Activated CD8-positive, alpha-beta memory T cell treated with anti-CD3 and anti-CD28 coated beads for 48 hours (primary cell): ENCODE measurements at regions not wholly inside any gene's neighbourhood (a gene's known extent, or its start where the extent isn't known, plus 50 kb on each side); places are given as distances from the start of the nearest gene placed in this dataset.
"Not testable (repeated sequence)": the region's sequence is repeated elsewhere in the genome, so short reads cannot be mapped to it uniquely, and the experiment has no call there.

Experiments
- DNase-seq, 3 experiments: peaks; one replicate each; pipeline ENCODE4 v3.0.0-alpha.2; 2020; ENCODE audit warnings: low read depth in 2 of 3, low spot score in 2 of 3

DNA sequence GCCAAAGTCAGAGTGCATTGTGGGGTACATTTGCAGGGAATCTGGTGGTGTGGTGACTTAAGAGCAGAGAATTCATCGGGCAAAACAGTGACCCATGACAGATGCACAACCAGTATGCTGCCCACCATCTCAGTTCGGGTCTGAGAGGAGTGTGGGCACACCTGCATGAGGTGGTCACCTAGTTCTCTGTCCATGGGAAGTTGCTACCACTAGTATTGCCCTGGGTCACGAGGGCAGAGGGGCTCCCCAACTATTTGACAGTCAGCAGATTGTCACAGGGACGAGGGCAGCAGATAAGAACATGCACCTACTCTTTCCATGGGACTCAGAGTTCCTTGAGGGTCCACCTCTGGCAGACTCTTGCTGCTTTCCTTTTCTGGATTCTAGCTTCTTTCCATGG lies 305.2 kb upstream of the MAOA start:
- DNase-seq: no peak

DNA sequence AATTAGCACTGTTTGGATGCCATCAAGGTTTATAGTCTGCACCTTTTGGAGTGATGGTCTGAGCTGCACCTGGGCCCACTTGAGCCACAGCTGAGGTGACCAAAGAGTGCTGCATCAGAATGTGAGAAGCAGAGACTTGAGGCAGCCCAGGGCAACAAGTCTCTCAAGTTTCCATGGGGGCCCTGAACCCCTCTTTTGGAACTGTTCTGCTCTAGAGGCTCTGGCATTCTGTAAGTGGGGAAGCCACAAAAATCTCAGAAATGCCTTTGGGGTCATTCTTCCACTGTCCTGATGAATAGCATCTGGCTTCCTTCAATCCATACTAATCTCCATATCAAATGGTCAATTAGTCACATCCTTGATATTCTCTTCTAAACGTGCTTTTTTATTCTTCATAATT lies 298.4 kb upstream of the MAOA start:
- DNase-seq: no peak

DNA sequence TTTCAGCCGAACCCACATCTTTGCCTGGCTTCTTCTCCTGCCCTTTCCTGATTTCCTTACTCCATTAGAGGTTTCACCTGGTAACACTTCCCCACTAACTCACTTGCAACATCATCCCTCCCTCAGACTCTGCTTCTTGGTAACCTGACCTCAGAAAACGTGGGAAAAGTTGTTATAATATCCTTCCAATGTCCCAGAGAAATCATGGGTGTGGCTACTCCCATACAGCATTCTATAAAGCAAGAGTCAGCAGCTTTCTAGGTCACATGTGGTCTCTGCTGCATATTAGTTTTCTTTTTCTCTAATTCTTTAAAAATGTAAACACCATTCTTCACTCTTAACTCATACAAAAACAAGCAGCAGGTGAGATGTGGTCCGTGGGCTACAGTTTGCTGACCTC lies 283.1 kb upstream of the MAOA start:
- DNase-seq: no peak

DNA sequence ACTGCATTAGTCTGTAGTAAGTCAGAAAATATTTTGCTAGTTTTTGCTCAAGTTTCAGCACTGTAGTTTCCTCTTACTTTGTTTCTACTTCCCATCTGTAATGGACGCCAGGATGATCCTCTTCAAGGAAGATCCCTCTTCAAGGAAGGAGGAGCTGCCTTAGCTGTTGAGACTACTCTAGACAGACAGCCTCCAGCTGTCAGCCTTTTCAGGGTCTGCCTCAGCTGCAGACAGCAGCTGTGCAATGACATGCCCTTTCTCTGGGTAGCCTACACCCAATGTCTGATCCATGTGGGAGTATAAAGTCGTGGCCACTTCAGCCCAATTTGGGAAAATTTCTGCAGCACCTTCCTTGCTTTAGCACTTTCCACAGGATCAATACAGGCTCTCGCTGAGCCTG lies 281.0 kb upstream of the MAOA start:
- no peak for DNase-seq

DNA sequence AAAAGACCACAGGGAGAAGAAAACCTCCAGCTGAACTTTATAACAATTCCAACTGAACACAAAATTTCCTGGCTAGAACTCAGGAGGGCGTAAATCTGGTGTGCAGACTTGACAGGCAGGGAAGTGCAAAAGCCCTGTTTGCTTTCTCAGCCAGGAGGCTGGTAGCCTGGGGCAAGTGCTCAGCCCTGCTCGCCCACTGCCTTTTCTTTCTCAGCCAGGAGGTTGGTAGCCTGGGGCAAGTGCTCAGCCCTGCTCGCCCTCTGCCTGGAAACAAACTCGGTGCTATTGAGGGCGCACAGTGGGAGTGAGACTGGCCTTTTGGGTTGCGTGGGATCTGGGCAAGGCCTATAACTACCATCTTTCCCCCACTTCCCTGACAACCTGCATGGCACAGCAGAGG lies 275.4 kb upstream of the MAOA start:
- DNase-seq: no peak

DNA sequence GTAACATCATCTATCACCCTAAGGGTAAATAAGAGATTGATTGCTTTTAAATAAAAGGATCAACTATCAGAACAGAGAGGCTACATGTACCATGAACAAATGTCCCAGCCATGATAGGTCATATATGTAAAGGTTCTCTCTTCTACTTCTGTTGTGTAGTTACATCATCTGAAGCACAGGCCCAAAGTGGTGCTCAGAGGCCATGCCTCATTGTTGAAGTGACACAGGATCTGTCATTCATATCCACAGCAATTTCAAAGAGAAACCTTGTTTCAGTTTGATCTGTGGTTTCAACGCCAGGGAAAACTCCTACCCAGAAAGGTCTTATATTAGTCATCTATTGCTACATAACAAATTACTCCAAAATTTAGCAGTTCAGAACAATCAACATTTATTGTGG lies 269.2 kb upstream of the MAOA start:
- no peak for DNase-seq

DNA sequence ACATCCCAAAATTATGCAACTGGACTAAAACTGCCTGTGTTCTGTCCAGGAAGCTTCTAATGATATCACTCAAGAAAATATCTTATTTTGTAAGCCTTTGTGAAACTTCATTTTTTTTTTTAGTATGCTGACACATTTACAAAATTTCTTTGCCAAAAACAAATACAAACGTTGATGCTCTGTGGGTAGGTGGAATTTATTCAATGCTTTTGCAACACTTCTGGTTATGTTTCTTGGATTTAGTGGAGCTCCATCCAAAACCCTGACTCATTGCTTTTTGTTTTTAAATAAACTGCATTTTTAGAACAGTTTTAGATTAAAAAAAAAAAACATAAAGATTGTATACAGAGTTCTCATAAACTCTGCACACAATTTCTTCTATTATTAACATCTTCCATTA lies 250.9 kb upstream of the MAOA start:
- DNase-seq: no peak

DNA sequence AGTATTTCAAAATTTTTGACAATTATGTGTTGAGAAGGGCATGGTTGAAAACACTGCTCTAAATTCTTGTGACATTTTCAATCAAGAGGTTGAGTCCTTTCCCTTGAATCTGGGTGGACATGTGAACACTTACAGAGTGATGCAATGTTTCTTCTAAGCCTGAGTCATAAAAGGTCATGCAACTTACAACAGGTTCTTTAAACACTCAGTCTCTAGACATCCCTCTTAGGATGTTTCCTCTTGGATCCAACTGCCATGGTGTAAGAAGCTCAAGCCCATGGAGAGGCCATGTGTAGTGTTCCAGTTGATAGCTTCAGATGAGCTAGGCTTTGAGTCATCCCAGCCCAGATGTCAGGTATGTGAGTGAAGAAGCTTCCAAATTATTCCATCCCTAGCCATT lies 232.2 kb upstream of the MAOA start:
- DNase-seq: no peak

DNA sequence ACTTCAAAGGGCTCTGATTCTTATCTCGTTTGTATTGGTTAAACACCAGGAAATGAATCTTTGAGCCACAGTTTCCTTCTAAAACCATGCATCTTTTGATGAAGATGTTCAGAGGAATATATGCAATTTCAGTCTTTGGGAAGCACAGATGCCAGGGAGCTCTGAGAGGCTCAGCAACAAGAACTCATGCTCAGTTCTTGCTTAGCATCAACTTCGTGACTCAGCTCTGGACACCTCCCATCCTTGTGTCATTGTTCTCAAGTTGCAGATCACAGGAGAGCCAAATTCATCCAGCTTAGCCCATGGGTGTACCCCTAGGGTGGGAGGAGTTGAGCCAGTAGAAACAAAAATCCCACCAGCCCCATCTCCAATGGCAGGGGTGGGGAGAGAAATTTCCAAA lies 219.6 kb upstream of the MAOA start:
- DNase-seq: no peak

DNA sequence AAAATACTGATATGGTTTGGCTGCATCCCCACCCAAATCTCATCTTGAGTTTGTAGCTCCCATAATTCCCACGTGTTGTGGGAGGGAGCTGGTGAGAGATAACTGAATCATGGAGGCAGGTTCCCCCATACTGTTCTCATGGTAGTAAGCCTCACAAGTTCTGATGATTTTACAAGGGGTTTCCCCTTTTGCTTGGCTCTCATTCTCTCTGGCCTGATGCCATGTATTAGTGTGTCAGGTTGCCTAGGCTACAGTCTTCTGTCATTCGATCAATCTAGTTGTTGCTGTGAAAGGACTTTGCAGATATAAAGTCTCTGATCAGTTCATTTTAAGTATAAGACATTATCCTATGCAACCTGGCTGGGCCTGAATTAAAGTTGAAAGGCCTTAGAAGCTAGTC lies 209.3 kb upstream of the MAOA start:
- no peak for DNase-seq

DNA sequence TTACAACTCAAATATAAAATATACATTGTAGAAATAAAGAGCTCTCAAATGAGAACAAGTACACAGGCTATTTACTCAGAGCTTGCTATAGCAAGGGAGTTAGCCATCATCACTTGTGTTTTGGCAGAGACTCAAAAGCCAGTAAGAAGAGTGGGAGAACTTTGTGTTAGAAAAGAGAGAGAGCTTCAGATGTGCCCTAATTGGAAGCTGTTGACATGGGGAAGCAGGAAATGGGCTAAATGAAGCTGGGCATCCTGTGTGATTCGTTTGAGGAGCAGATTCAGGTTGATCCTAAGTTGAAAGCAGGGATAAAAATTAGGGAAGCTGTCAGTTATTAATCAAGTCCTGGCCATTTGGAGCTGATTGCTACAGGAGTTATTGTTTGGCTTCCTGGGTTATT lies 207.4 kb upstream of the MAOA start:
- no peak for DNase-seq

DNA sequence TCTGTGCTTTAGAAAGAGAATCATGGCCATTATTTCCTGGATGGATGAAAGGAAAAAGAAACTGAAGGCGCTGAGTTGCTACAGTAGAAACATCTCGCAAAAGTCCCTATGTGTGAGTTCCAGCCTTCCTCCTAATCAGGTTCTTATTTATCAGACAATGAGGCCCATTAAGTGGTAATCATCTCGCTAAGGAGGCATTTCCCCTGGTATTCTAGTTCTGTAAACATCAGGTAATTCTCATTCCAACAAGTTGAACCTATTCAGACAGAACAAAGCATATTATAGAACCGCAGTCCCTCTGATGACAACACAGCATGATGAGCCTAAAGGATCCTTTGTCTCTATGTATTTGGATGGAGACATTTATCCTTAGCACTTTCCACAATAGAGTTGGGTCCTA lies 205.7 kb upstream of the MAOA start:
- no peak for DNase-seq

DNA sequence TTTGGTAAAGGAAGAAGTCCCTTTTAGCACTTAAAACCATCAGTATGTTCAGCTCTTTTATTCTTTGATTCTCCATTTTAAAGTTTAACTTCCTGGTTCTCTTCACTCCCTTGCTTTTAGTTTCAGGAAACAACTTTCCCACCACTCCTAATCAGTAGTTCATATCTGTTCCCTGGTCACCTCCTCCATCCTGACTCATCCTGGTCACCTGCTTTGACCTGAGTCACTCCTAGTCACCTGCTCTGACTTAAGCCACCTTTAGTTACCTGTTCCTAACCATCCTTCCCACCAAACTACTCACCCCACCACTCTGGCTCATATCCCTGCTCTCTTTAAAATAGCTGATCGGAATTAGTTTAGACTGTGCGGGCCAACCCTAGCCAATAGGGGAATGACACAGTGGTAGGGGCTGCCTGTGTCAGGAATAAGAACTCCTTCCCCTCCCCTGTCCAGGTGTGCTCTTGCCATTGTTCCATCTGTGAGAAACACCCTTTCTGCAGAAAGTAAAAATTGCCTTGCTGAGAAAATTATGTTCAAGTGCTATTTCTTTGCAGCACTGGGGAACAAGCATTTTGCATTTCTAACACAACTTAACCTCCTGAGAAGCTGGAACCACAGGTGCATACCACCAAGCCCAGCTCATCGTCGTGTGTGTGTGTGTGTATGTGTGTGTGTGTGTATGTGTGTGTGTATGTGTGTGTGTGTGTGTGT lies 204.0 kb upstream of the MAOA start:
- DNase-seq: not testable (repeated sequence)

DNA sequence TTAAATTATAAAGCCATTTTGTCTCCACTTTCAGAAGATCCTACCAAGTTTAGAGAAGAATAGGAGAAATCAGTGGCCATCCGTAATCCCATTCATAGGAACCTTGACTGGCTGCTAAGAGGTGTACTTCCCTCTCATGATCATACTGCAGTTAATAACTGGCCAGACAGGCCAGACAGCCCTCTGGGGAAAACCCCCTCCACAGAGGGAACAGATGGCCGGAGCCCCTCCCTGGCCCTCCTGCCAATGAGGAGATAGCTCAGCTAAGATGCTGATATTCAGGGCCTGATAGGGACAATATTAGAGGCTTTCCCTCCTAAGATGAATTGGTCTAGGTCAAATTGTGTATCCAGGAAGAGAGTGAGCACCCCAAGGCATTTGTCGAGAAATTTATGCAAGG lies 200.0 kb upstream of the MAOA start:
- DNase-seq: no peak

DNA sequence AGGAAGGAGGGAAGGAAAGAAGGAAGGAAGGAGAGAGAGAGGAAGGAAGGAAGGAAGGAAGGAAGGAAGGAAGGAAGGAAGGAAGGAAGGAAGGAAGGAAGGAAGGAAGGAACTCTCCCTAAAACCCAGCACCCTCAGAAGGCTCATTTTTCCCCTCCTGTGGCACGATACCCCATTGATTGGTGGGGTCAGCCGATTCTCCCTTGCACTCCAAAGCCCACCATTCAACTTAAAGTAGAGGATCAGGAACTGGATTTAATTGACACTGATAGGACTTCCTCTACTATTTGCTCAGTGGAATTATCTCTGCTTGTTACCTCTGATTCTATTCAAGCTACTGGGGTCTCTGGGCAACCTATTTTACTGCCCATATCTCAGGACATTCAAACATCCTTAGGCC lies 199.2 kb upstream of the MAOA start:
- no peak for DNase-seq

DNA sequence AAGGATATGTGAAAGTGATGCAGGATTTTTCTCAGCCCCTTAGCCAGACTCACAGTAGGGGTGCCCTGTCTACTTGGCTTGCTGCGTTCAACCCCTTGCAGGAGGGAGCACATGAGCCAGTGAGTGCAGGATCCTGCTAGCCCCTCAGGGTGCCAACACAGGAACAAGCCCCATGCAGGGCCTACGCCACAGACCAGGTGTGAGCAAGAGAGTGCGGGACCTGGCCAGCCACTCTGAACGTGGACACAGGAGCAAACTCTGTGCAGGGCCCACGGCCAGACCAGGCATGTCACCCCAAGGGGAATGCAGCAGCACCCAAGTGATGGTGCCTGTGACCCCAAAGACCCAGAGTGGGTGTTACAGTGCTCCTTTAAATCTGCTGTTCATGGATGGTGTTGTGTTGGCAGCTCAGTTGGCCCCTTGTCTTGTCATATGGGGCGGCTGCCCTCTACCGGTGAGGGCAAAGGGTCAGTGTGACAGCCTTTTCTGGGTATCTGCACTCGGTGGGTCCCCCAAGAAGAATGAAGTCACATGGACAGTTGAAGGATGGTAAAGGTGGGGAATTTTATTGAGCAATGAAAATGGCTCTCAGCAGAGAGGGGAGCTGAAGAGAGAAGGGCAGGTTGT lies 188.4 kb upstream of the MAOA start:
- DNase-seq: no peak

DNA sequence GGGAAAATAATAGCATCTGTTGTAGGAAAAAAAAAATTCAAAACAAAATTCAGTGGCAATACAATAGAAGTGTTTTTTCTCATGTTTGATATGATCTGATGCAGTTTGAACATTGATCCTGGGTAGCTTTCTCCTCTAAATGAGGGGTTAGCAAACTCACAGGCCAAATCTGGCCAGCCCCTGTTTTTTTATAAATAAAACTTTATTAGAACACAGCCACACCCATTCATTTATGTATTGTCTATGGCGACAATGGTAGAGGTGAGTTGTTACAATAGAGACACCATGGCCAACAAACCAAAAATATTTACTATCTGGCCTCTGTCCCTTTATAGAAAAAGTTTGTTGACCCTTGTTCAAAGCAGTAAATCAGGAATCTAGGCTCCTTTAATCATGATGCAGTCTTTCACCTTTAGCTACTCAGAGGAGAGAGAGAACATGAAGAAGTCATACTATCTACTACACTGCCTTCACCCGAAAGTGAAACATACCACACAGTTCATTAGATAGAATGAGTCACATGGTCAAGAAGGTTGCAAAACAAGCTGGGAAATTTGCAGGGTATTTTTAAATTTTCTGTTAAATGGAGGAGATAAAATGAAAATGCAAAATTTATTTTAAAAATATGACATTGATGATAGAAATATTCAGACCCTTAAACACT lies 186.6 kb upstream of the MAOA start:
- DNase-seq: no peak

DNA sequence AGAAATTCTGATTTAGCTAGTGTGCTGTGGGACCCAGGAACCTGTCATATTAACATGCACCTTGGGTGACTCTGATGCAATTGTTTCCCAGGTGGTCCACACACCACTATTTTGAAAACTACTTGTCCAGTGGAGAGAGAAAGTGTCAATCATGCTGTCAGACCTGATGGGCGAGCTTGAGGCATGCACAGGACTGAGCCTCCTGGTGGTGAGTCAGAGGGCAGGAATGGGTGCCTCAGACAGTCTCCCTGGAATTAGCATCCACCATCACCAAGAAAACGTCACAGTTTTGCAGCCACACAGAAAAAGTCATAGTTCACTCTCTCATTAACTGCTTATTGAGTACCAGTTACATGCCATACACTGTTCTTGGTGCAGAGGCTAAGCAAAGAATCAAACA lies 181.8 kb upstream of the MAOA start:
- DNase-seq: no peak

DNA sequence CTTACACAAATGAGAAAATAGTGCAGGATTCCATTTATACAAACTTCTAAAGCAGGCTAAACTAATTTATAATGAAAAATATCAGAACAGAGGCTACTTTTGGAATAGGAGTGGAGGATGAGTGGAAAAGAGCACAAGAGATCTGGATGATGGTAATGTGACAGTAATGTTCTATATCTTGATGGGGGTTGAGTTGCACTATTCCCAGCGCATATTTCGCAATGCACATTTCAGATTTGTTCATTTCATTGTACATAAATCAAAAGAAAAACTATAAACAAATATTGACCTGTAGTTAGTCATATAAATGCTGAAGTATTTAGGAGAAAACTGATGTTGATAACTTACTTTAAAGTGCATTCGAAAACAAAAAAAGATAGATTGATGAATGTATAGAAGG lies 177.0 kb upstream of the MAOA start:
- DNase-seq: no peak

DNA sequence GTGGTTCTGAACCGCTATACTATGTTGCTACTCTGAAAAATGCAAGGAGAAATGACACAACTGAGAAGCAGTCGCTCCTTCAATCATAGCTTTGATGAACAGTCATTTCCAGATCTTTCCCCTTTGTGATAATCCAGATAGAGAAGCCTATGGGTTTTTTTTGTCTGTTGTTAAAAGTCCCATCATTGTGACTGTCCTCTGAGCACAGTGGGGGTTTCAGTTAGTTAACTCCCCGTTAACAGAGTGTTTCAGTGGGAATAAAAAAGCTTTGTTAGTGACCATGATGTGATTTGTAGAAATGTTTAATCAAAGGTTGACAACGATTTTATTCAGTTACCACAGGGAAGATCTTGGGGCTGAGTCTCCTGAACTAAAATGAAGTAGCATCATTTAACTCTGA lies 176.2 kb upstream of the MAOA start:
- DNase-seq: no peak

DNA sequence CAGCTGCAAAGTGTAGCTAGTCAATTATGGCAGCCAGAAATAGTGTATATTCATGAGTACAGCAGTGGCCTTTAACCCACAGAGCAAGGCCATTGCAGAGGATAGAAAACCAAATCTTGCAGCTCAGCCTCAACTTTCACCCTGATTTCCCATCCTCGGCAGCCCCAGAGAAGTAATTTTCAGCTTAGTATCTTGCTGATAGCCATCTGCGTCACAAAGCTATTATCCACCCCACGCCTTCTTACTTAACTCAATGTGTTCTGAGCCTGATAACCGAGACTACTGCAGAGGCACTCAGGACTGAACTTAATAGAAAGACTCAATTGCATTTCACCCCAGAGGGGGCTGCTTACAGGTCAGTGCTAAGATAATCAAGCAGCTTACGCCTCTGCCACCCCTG lies 174.5 kb upstream of the MAOA start:
- no peak for DNase-seq

DNA sequence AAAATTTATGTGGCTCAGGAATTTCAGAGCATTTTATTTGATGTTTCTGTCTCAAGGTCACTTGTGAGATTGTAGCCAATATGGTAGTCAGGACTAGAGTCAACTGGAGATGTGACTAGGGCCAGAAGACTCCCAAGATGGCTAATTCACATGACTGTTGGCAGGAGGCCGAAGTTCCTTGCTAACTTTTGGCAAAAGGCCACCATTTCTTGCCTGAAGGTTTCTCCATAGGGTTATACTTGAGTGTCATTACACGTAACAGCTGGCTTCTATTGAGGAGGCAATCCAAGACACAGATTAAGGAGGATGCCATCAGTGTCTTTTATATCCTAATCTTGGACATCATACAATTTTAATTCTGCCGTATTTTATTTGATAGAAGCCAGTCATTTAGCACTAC lies 162.3 kb upstream of the MAOA start:
- DNase-seq: no peak

DNA sequence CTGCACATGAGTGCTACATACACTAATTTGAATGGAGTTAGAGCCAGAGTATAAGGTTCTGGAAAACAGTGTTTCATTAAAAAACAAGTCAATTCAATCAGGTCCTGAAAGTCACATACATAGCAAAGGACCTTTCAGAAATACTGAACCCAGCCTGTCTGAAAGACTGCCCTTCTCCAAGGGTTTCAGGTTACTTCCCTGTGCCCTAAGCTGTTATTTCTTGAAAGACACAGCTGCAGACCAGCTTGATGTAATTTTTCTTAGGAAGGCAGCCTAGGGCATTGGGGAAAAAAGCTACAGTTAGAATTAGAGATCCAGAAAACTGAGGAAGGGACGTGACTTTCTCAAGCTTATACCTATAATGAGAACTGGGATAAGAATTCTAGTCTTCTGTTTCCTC lies 155.9 kb upstream of the MAOA start:
- no peak for DNase-seq
